Pancreas (tissue), 10 donors: ENCODE measurements at regions not wholly inside any gene's neighbourhood (a gene's known extent, or its start where the extent isn't known, plus 50 kb on each side); places are given as distances from the start of the nearest gene placed in this dataset.

Source experiments
- ATAC-seq, 4 donors: fragments of 200-7000 bp; cut with Tn5 transposase; one replicate each; pipeline versions ENCODE4 v1.8.0 to v1.9.1; 2020; ENCODE audit warnings: mild to moderate bottlenecking in 4 of 4, moderate library complexity in 4 of 4
- DNase-seq, 6 donors: peaks; one replicate each; pipeline ENCODE4 v3.0.0-alpha.2; 2020
- FAIRE-seq: peaks from 2 replicates; lab custom pipeline; 2012; peaks lifted over from hg19 to GRCh38; lab: Jason Lieb, UNC
- H3K27ac ChIP-seq, 4 donors: fragments of 200-600 bp; sonication (generic); 1 replicate in 3 of 4; 2 replicates in 1 of 4; pipeline versions ENCODE4 v1.5.0 to v1.8.0; 2020
- H3K27me3 ChIP-seq, 4 donors: fragments of 200-600 bp; one replicate each; pipeline ENCODE4 v1.8.0; 2021
- H3K36me3 ChIP-seq, 3 donors: fragments of 200-600 bp; sonication (generic) in 1 of 3; one replicate each; pipeline versions ENCODE4 v1.5.0 to v1.8.0; 2020 to 2021
- H3K4me1 ChIP-seq, 3 donors: fragments of 200-600 bp; one replicate each; pipeline ENCODE4 v1.8.0; 2021
- H3K4me3 ChIP-seq, 4 donors: fragments of 200-600 bp; sonication (generic) in 2 of 4; one replicate each; pipeline versions ENCODE4 v1.5.0 to v1.8.0; 2020 to 2021
- H3K9me3 ChIP-seq, 4 donors: fragments of 200-600 bp; one replicate each; pipeline ENCODE4 v1.8.0; 2021
- CTCF ChIP-seq, 4 donors: fragments of 200-600 bp; sonication (generic) in 3 of 4; IDR thresholded peaks; one replicate each; pipeline versions ENCODE4 v1.5.0 to v1.8.0; 2021; ENCODE audit warnings: antibody characterized with exemption in 4 of 4
- WGBS, 2 donors: extraction: QIAGEN DNeasy Blood & Tissue Kit; methylation state at CpG; one replicate each; pipeline ENCODE4 v1.1.7; 2013; 5-methylcytosine and 5-hydroxymethylcytosine counted together
- intact Hi-C, 3 donors: fragments of 100-400 bp; cut with DNase I; formaldehyde crosslinking; loops; one replicate each; pipeline versions ENCODE4 v1.11.1 to v1.14.2; 2022
- donor health status: healthy with polysubstance abuse.
- donor health status: DM: no; HTN: no; CAD: no; lungs with moderate emphysema.
- donor health status: DM: no; HTN: no; CAD: no.
- donor health status: control.
- donor health status: control.
- donor health status: Bipolar disorder and iron deficiency.
- donor health status: DM: yes; HTN: yes; CAD: no.
- donor health status: DM: no; HTN: no; CAD: no.
- donor health status: DM: no; HTN: no; CAD: no.
- donor health status: DM: yes; HTN: yes; CAD: no.

- no peak for DNase-seq
- intact Hi-C loops: no loop called here
- H3K27me3 ChIP-seq: no peaks in the 10 kb centered on the region
- no peak for ATAC-seq
- no peak overlapping the region for H3K27ac ChIP-seq
- no peaks in the 10 kb centered on the region for H3K4me1 ChIP-seq
- H3K4me3 ChIP-seq: no peak overlapping the region
- H3K36me3 ChIP-seq: no peaks in the 10 kb centered on the region
- TF ChIP-seq CTCF (IDR thresholded peaks at IDR 0.05): no peak
- FAIRE-seq: no peak
- no peaks in the 10 kb centered on the region for H3K9me3 ChIP-seq
Observed at GRCh38 chr1:55969322-55969721, 610.0 kb downstream of the PLPP3 start.

DNA sequence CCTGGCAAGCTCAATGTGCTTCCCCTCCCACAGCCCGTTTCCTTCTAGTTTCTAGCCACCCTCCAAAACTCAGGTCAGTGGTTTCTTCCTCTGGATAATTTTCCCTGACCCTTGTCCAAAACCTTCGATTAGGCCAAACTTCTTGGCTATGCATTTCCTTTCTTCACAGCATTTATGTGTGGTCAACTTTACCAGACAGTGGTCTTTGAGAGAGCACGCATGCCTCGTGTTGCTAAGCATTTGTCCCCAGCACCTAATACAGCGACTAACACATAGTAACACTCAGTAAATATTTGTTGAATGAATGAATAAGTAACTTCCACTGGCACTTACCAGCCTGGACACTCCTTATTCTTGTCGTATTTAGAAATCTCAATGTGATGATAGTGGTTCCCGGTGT is 610.7 kb downstream of the PLPP3 start:
- Histone ChIP-seq H3K4me3 (no peak overlapping the region), H3K27me3 (no peaks in the 10 kb centered on the region), H3K4me1 (no peaks in the 10 kb centered on the region), H3K9me3 (no peaks in the 10 kb centered on the region), H3K36me3 (no peaks in the 10 kb centered on the region), H3K27ac (no peak overlapping the region)
- TF ChIP-seq CTCF (IDR thresholded peaks at IDR 0.05): no peak
- DNase-seq (no peak), FAIRE-seq (no peak), ATAC-seq (no peak)
- intact Hi-C loops: no loop called here
- WGBS, 2 donors: 75 to 81% methylated on average over 7 of the region's 7 CpGs

DNA sequence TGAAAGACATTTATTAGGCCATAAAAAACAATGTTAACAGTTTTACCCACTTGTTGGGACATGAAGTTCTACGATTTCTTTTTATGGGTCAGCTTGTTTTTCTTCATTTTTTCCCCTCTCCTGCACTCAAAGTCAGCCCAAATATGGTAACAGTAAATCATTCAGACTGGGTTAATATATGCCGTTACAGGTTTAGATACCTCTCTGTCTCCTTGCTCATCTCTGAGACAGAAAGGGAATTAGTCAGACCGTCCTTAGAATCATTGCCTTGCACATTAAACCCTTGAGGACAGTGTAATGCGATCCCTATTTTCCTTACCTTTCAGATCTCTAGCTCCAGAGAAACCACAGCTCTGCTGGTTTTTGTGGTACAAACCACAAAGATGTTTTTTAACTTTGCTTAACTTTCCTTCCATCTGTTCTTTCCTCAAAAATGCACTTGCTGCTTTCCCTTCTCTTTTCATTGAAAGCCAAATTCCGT is 613.3 kb downstream of the PLPP3 start:
- 75 to 77% methylated on average over 5 of the region's 5 CpGs for WGBS, 2 donors
- no peak for FAIRE-seq

GRCh38 chr1:55962472-55962871 is 616.9 kb downstream of the PLPP3 start:
- intact Hi-C loops: no loop called here
- FAIRE-seq: no peak

More for the DNA sequence above, 613.3 kb downstream of the PLPP3 start:
- Histone ChIP-seq H3K36me3 (no peaks in the 10 kb centered on the region), H3K27ac (no peak overlapping the region), H3K9me3 (no peaks in the 10 kb centered on the region), H3K4me1 (no peaks in the 10 kb centered on the region), H3K27me3 (no peaks in the 10 kb centered on the region), H3K4me3 (no peak overlapping the region)
- no peak for TF ChIP-seq CTCF (IDR thresholded peaks at IDR 0.05)
- DNase-seq: no peak
- intact Hi-C loops: no loop called here
- ATAC-seq: no peak

More at GRCh38 chr1:55962472-55962871, 616.9 kb downstream of the PLPP3 start:
- Histone ChIP-seq H3K36me3 (no peaks in the 10 kb centered on the region), H3K9me3 (no peaks in the 10 kb centered on the region), H3K4me3 (no peak overlapping the region), H3K27ac (no peak overlapping the region), H3K4me1 (no peaks in the 10 kb centered on the region), H3K27me3 (no peaks in the 10 kb centered on the region)
- ATAC-seq (no peak), DNase-seq (no peak)
- no peak for TF ChIP-seq CTCF (IDR thresholded peaks at IDR 0.05)
- 67 to 73% methylated on average over 2 of the region's 2 CpGs for WGBS, 2 donors
